Smooth muscle cell (in vitro differentiated cells): ENCODE measurements at regions not wholly inside any gene's neighbourhood (a gene's known extent, or its start where the extent isn't known, plus 50 kb on each side); places are given as distances from the start of the nearest gene placed in this dataset.

Experiments used
- DNase-seq: peaks from one replicate; lab custom pipeline; 2025; ENCODE audit not compliant: unreplicated experiment; lab: John Stamatoyannopoulos, UW
- H2AFZ ChIP-seq: fragments of 200-600 bp; sonication (generic); 2 replicates; pipeline ENCODE4 v1.6.0; 2016; ENCODE audit warnings: antibody characterized with exemption, low read depth, mild to moderate bottlenecking
- H3F3A ChIP-seq: fragments of 200-600 bp; sonication (generic); 2 replicates; pipeline ENCODE4 v1.6.0; 2017; ENCODE audit warnings: antibody characterized with exemption, low read depth
- H3K27ac ChIP-seq: fragments of 200-600 bp; sonication (generic); 2 replicates; pipeline ENCODE4 v1.5.1; 2016; ENCODE audit warnings: low read depth, mild to moderate bottlenecking
- H3K27me3 ChIP-seq: fragments of 200-600 bp; sonication (generic); 2 replicates; pipeline ENCODE4 v1.6.1; 2016; ENCODE audit warnings: low read depth, mild to moderate bottlenecking
- H3K36me3 ChIP-seq: fragments of 200-600 bp; sonication (generic); 2 replicates; pipeline ENCODE4 v1.5.1; 2016; ENCODE audit warnings: low read depth
- H3K4me1 ChIP-seq: fragments of 200-600 bp; sonication (generic); 2 replicates; pipeline ENCODE4 v1.5.1; 2016; ENCODE audit warnings: low read depth
- H3K4me2 ChIP-seq: fragments of 200-600 bp; sonication (generic); 2 replicates; pipeline ENCODE4 v1.6.0; 2016; ENCODE audit warnings: mild to moderate bottlenecking
- H3K4me3 ChIP-seq: fragments of 200-600 bp; sonication (generic); 2 replicates; pipeline ENCODE4 v1.5.1; 2016; ENCODE audit warnings: mild to moderate bottlenecking
- H3K79me2 ChIP-seq: fragments of 200-600 bp; sonication (generic); 2 replicates; pipeline ENCODE4 v1.6.0; 2016; ENCODE audit warnings: low read depth, mild to moderate bottlenecking
- H3K9ac ChIP-seq: fragments of 200-600 bp; sonication (generic); 2 replicates; pipeline ENCODE4 v1.6.0; 2016; ENCODE audit warnings: low read depth
- H3K9me3 ChIP-seq: fragments of 200-600 bp; sonication (generic); replicated peaks from 2 replicates; pipeline ENCODE4 v1.5.1; 2016; ENCODE audit warnings: low read depth
- H4K20me1 ChIP-seq: fragments of 200-600 bp; sonication (generic); 2 replicates; pipeline ENCODE4 v1.6.0; 2016; ENCODE audit warnings: low read depth
- CTCF ChIP-seq: fragments of 200-600 bp; sonication (generic); IDR thresholded peaks from 2 replicates; pipeline ENCODE4 v1.5.1; 2017; ENCODE audit warnings: borderline replicate concordance, mild to moderate bottlenecking, antibody characterized with exemption; ENCODE audit not compliant: insufficient read depth, poor library complexity, severe bottlenecking
- WGBS: methylation state at CpG from one replicate; pipeline ENCODE4 v1.1.7; 2016; ENCODE audit warnings: low lambda C conversion rate; 5-methylcytosine and 5-hydroxymethylcytosine counted together

GRCh38 chr3:3241596-3241995, 62.1 kb upstream of the CRBN start:
- H3K36me3 ChIP-seq: no peaks in the 10 kb centered on the region
- no peak overlapping the region for H3K4me3 ChIP-seq
- peak overlapping the region; percentile 30 for H3K4me2 ChIP-seq
- no peak overlapping the region for H2AFZ ChIP-seq
- DNase-seq: no peak
- WGBS: 52% methylated on average over 4 of the region's 4 CpGs
- no peaks in the 10 kb centered on the region for H3K9me3 ChIP-seq
- H3F3A ChIP-seq: no peaks in the 10 kb centered on the region
- no peaks in the 10 kb centered on the region for H3K4me1 ChIP-seq
- TF ChIP-seq CTCF: no peak
- no peaks in the 10 kb centered on the region for H4K20me1 ChIP-seq
- H3K27me3 ChIP-seq: no peaks in the 10 kb centered on the region
- H3K79me2 ChIP-seq: no peaks in the 10 kb centered on the region
- H3K27ac ChIP-seq: no peak overlapping the region
- H3K9ac ChIP-seq: no peak overlapping the region

- Histone ChIP-seq H4K20me1 (no peaks in the 10 kb centered on the region), H3K36me3 (no peaks in the 10 kb centered on the region), H3K9me3 (no peaks in the 10 kb centered on the region), H3K4me3 (no peak overlapping the region), H3K79me2 (no peaks in the 10 kb centered on the region), H3F3A (no peaks in the 10 kb centered on the region), H3K27me3 (no peaks in the 10 kb centered on the region), H2AFZ (no peak overlapping the region), H3K4me1 (no peaks in the 10 kb centered on the region), H3K9ac (no peak overlapping the region), H3K27ac (peak overlapping the region; percentile 37), H3K4me2 (peak overlapping the region; percentile 30)
- no peak for TF ChIP-seq CTCF
- WGBS: 4% methylated on average over 3 of the region's 3 CpGs
- no peak for DNase-seq
Measured at GRCh38 chr3:3240986-3241385, 61.5 kb upstream of the CRBN start.

- H3K27me3 ChIP-seq: no peaks in the 10 kb centered on the region
- H3K36me3 ChIP-seq: no peaks in the 10 kb centered on the region
- no peak overlapping the region for H3K27ac ChIP-seq
- no peaks in the 10 kb centered on the region for H3K9me3 ChIP-seq
- no peaks in the 10 kb centered on the region for H3F3A ChIP-seq
- H4K20me1 ChIP-seq: no peaks in the 10 kb centered on the region
- no peaks in the 10 kb centered on the region for H3K79me2 ChIP-seq
- H3K4me2 ChIP-seq: no peak overlapping the region
- WGBS: 38% methylated on average over 2 of the region's 2 CpGs
- no peaks in the 10 kb centered on the region for H3K4me1 ChIP-seq
- no peak overlapping the region for H3K9ac ChIP-seq
- no peak for DNase-seq
- no peak overlapping the region for H2AFZ ChIP-seq
- no peak overlapping the region for H3K4me3 ChIP-seq
- no peak for TF ChIP-seq CTCF
Measured at GRCh38 chr3:3237979-3238378, 58.5 kb upstream of the CRBN start.

GRCh38 chr3:3232251-3232650, 52.8 kb upstream of the CRBN start:
- Histone ChIP-seq H2AFZ (no peak overlapping the region), H3K27ac (no peak overlapping the region), H4K20me1 (no peaks in the 10 kb centered on the region), H3F3A (no peaks in the 10 kb centered on the region), H3K9ac (no peak overlapping the region), H3K9me3 (no peaks in the 10 kb centered on the region), H3K27me3 (no peaks in the 10 kb centered on the region), H3K79me2 (no peaks in the 10 kb centered on the region), H3K36me3 (no peaks in the 10 kb centered on the region), H3K4me1 (no peaks in the 10 kb centered on the region), H3K4me2 (no peak overlapping the region), H3K4me3 (no peak overlapping the region)
- no peak for DNase-seq
- no peak for TF ChIP-seq CTCF
